GM13977 (cell line): ENCODE measurements at regions not wholly inside any gene's neighbourhood (a gene's known extent, or its start where the extent isn't known, plus 50 kb on each side); places are given as distances from the start of the nearest gene placed in this dataset.

Experiments used
- DNase-seq: peaks from one replicate; pipeline ENCODE4 v3.0.0; 2012; ENCODE audit warnings: low spot score
- CTCF ChIP-seq: IDR thresholded peaks from 2 replicates; pipeline ENCODE4 v1.5.1; 2012; ENCODE audit warnings: mild to moderate bottlenecking, control low read depth; ENCODE audit not compliant: insufficient read depth; ENCODE audit errors: extremely low read depth, missing control alignments
- in situ Hi-C: fragments of 300-500 bp; cut with MboI; formaldehyde crosslinking; loops from one replicate; pipeline ENCODE4 v1.12.0; 2022; ENCODE audit warnings: low sequenced_read_pairs, low pct_unique_long_range_greater_than_20kb, mixed read lengths, inconsistent platforms; ENCODE audit not compliant: unreplicated experiment

GRCh38 chr13:112168761-112169160, 101.8 kb downstream of the SOX1 start:
- no peak for TF ChIP-seq CTCF
- DNase-seq: no peak
- in situ Hi-C loops: no loop called here

- in situ Hi-C loops: no loop called here
- no peak for TF ChIP-seq CTCF
- DNase-seq: no peak
These were observed 103.2 kb downstream of the SOX1 start for GRCh38 chr13:112169941-112170822.

GRCh38 chr13:112170823-112171569, 104.0 kb downstream of the SOX1 start:
- TF ChIP-seq CTCF: no peak
- in situ Hi-C loops: no loop called here
- DNase-seq: no peak

- DNase-seq: no peak
- in situ Hi-C loops: no loop called here
- TF ChIP-seq CTCF: no peak
These were observed 104.6 kb downstream of the SOX1 start for GRCh38 chr13:112171570-112171965.

- in situ Hi-C loops: no loop called here
- no peak for DNase-seq
- TF ChIP-seq CTCF: no peak
These were observed 105.1 kb downstream of the SOX1 start for GRCh38 chr13:112172017-112172416.

- TF ChIP-seq CTCF: no peak
- in situ Hi-C loops: no loop called here
- no peak for DNase-seq
These were observed 105.8 kb downstream of the SOX1 start for GRCh38 chr13:112172641-112173251.
